T-helper 1 cell treated with Interleukin-12 subunit alpha and Interleukin-12 subunit beta and Interleukin-4 antibody, amounts not matched to agents 30 μg/mL and 1 μg/mL, for 36 hours (primary cell): ENCODE measurements at regions not wholly inside any gene's neighbourhood (a gene's known extent, or its start where the extent isn't known, plus 50 kb on each side); places are given as distances from the start of the nearest gene placed in this dataset.

Source experiments
- H3K27ac Mint-ChIP-seq: one replicate; pipeline ENCODE4 v1.8.0; 2021; ENCODE audit warnings: mild to moderate bottlenecking, mixed read lengths
- H3K27me3 Mint-ChIP-seq: one replicate; pipeline ENCODE4 v1.8.0; 2021; ENCODE audit warnings: low read depth, mixed read lengths
- H3K36me3 Mint-ChIP-seq: one replicate; pipeline ENCODE4 v1.8.0; 2021; ENCODE audit warnings: low read depth, mixed read lengths
- H3K4me1 Mint-ChIP-seq: one replicate; pipeline ENCODE4 v1.8.0; 2021; ENCODE audit warnings: low read depth, mixed read lengths
- H3K4me3 Mint-ChIP-seq: one replicate; pipeline ENCODE4 v1.8.0; 2021; ENCODE audit warnings: mild to moderate bottlenecking, moderate library complexity, mixed read lengths
- H3K9me3 Mint-ChIP-seq: one replicate; pipeline ENCODE4 v1.8.0; 2021; ENCODE audit warnings: mixed read lengths

DNA sequence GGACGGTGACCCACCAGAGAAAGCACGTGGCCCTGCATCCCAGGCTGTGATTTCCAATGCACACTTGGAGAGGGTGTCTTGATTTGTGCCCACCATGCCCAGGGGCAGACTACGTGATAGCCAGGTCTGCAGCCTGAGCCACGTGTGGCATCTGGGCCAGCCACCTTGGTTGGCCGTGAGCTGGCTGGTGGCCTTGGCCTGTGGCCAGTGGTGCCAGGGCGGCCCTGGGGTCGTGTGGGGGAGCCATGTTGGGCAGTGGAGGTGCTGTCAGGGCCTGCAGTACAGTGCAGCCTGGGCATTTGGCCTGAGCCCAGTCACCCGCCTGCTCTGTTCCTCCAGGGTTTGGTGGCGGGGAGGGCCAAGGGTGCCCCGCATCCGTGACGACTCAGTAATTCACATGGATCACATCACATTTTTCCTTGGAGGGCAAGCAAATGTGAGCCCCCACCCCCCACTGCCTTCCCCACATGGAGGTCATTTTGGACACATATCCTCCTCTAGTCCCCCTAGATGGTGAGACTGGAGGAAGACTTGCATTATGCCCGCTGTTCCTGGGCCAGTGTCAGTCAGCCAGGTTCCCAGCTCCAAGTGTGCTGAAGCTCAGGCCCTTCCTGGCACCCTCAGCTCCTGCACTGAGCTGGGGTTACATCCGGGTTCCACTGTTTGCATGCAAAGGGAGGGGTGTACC is 201.4 kb downstream of the UBE3A start:
- H3K27me3 Mint-ChIP-seq = no peaks in the 10 kb centered on the region
- H3K4me1 Mint-ChIP-seq = no peaks in the 10 kb centered on the region
- H3K36me3 Mint-ChIP-seq = no peaks in the 10 kb centered on the region
- H3K9me3 Mint-ChIP-seq = peaks cover 30% of the 10 kb centered on the region
- H3K4me3 Mint-ChIP-seq = no peak overlapping the region
- no peak overlapping the region for H3K27ac Mint-ChIP-seq

DNA sequence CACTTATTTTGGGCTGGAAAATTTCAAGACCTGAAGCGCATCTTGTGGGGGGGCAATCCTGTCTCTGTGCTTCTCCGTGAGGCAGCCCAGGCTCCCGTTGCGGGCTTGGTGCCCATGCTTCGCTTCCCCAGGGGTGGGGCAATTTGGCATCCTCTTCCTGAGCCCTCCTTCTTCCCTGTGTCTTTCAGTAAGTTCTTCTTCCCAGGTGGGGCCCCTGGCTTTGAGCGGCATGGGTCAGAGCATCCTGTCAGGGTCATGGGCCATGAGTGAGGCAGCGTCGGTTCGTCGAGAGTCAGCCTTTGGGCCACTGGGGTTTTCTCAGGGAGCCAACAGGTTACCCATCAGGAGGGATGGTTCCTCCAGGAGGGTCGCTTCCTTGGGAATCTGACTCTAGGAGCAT is 200.7 kb downstream of the UBE3A start:
- H3K27me3 Mint-ChIP-seq = no peaks in the 10 kb centered on the region
- no peak overlapping the region for H3K4me3 Mint-ChIP-seq
- no peaks in the 10 kb centered on the region for H3K36me3 Mint-ChIP-seq
- no peak overlapping the region for H3K27ac Mint-ChIP-seq
- H3K9me3 Mint-ChIP-seq = peaks cover 27% of the 10 kb centered on the region
- no peaks in the 10 kb centered on the region for H3K4me1 Mint-ChIP-seq

DNA sequence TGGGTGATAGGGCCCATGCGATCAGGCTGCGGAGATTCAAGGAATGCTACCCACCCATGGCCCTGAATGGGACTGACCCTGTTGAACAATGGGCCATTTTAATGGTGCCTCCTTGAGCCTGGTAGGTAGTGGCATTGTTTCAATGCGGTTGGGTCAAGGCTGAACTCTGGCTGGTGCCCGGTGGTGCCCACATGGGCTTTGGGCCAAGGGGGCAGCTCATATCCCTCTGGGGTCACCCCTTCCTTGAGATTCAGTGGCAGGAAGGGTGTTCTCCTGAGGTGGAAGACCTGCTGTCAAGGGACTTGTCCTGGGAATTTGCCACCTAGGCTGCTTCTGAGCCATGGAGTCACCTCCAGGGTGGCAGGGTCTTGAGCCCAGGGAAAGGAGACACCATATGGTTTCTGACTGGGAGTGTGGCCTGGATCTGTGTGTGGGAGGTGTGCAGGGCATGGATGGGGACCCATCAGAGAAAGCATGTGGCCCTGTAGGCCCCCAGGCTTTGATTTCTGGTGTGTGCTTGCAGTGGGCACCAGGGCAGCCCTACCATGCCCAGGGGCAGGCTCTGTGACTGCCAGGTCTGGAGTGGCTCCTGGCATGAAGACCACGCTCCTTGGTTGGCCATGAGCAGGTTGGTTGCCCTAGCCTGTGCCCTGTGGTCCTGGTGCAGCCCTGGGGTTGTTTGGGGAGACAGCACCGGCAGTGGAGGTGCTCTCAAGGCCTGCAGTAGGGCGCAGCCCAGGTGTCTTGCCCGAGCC is 199.9 kb downstream of the UBE3A start:
- no peak overlapping the region for H3K4me3 Mint-ChIP-seq
- H3K27ac Mint-ChIP-seq = no peak overlapping the region
- H3K27me3 Mint-ChIP-seq = no peaks in the 10 kb centered on the region
- H3K36me3 Mint-ChIP-seq = no peaks in the 10 kb centered on the region
- peaks cover 32% of the 10 kb centered on the region for H3K9me3 Mint-ChIP-seq
- no peaks in the 10 kb centered on the region for H3K4me1 Mint-ChIP-seq

DNA sequence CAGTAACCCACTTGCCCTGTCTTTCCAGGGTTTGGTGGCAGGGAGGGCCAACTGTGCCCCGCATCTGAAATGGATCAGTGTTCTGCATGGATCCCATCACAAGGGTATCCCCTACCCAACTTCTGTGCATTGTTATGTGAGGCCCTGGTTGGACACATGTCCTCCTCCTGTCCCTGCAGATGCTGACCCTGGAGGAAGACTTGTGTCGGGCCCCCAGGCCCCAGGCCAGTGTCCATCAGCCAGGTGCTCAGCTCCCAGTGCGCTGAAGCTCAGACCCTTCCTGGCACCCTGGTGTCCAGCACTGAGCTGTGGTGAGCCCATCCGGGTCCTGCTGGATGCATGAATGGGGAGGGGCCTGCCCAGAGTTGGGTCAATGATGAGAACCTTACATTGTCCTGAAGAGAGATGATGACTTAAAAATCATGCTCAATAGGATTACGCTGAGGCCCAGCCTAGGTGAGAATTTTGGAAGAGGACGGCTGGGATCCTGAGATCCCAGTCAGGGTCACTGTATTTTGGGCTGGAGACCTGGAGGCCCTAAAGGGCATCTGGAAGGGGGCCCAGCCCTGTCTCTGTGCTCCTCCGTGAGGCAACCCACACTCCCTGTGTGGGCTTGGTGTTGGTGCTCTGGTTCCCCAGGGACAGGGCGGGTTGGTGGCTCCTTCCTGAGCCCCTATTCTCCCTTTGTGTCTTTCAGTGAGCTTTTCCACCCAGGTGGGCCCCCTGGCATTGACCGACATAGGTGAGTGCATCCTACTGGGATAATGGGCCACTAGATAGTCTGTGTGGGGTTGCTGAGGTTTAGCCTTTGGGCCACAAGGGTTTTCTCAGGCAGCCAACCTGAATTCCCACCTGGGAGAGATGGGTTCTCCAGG is 199.1 kb downstream of the UBE3A start:
- peaks cover 30% of the 10 kb centered on the region for H3K9me3 Mint-ChIP-seq
- H3K4me3 Mint-ChIP-seq = no peak overlapping the region
- no peaks in the 10 kb centered on the region for H3K36me3 Mint-ChIP-seq
- no peaks in the 10 kb centered on the region for H3K27me3 Mint-ChIP-seq
- H3K27ac Mint-ChIP-seq = no peak overlapping the region
- no peaks in the 10 kb centered on the region for H3K4me1 Mint-ChIP-seq

DNA sequence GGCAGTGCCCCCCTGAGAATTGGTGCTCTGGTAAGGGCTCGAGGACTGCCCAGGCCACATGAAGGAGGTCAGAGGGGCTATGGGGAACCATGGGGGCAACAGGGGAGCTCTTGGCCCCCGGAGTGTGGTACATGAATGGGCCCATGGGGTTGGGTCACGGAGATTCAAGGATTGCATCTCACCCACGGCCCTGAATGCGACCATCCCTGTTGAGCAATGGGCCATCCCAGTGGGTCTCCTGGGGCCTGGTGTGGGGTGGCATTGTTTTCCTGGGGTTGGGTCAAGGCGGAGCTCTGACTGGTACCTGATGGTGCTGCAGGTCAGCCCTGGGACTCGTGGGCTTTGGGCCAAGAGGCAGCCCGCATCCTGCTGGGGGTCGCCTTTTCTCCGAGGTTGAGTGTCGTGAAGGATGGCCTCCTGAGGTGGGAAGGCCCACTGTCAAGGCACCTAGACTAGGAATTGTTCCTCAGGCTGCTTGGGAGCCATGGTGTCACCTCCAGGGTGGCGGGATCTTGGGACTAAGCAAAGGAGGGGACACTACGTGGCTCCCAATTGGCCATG is 198.3 kb downstream of the UBE3A start:
- no peaks in the 10 kb centered on the region for H3K4me1 Mint-ChIP-seq
- H3K4me3 Mint-ChIP-seq = no peak overlapping the region
- H3K36me3 Mint-ChIP-seq = no peaks in the 10 kb centered on the region
- peaks cover 35% of the 10 kb centered on the region for H3K9me3 Mint-ChIP-seq
- H3K27ac Mint-ChIP-seq = no peak overlapping the region
- no peaks in the 10 kb centered on the region for H3K27me3 Mint-ChIP-seq

DNA sequence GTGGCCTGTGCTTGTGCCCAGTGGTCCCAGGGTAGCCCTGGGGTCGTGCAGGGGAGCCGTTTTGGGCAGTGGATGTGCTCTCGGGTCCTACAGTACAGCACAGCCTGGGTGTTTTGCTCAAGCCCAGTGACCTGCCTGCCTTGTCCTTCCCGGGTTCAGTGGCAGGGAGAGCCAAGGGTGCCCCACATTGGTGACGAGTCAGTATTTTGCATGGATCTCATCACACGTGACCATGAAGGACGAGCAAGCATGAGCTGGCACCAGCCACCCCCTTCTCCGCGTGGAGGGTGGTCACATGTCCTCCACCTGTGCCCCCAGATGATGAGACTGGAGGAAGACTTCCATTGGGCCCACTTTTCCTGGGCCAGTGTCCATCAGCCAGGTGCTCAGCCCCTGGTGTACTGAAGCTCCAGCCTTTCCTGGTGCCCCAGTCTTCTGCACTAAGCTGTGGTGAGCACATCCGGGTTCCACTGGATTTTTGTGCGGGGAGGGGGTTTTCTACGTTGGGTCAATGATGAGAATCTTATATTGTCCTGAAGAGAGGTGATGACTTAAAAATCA is 197.5 kb downstream of the UBE3A start:
- Mint-ChIP-seq H3K36me3 (no peaks in the 10 kb centered on the region), H3K27me3 (no peaks in the 10 kb centered on the region), H3K4me1 (no peaks in the 10 kb centered on the region), H3K4me3 (no peak overlapping the region), H3K27ac (no peak overlapping the region), H3K9me3 (peaks cover 31% of the 10 kb centered on the region)

DNA sequence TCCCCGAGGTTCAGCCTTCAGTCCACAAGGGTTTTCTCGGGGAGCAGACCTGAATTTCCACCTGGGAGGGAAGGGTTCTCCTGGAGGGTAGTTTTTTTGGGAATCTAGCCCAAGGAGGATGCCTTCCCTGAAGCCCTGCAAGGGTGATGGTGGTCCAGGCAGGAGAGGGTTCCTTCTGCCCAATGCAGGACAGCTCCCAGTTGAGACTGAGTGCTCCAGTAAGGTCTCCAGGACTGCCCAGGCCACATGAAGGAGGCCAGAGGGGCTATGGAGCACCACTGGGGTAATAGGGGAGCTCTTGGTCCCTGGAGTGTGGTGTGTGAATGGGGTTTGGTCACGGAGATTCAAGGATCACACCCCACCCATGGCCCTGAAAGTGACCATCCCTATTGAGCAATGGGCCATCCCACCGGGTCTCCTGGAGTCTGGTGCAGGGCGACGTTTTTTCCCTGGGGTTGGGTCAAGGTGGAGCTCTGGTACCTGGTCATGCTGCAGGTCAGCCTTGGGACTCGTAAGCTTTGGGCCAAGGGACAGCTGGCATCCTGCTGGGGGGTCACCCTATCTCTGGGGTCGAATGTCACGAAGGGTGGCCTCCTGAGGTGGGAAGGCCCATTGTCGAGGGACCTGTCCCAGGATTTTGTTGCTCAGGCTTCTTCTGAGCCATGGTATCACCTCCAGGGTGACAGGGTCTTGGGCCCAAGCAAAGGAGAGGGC is 196.5 kb downstream of the UBE3A start:
- H3K27ac Mint-ChIP-seq = no peak overlapping the region
- peaks cover 36% of the 10 kb centered on the region for H3K9me3 Mint-ChIP-seq
- H3K4me1 Mint-ChIP-seq = no peaks in the 10 kb centered on the region
- no peak overlapping the region for H3K4me3 Mint-ChIP-seq
- H3K36me3 Mint-ChIP-seq = no peaks in the 10 kb centered on the region
- no peaks in the 10 kb centered on the region for H3K27me3 Mint-ChIP-seq

DNA sequence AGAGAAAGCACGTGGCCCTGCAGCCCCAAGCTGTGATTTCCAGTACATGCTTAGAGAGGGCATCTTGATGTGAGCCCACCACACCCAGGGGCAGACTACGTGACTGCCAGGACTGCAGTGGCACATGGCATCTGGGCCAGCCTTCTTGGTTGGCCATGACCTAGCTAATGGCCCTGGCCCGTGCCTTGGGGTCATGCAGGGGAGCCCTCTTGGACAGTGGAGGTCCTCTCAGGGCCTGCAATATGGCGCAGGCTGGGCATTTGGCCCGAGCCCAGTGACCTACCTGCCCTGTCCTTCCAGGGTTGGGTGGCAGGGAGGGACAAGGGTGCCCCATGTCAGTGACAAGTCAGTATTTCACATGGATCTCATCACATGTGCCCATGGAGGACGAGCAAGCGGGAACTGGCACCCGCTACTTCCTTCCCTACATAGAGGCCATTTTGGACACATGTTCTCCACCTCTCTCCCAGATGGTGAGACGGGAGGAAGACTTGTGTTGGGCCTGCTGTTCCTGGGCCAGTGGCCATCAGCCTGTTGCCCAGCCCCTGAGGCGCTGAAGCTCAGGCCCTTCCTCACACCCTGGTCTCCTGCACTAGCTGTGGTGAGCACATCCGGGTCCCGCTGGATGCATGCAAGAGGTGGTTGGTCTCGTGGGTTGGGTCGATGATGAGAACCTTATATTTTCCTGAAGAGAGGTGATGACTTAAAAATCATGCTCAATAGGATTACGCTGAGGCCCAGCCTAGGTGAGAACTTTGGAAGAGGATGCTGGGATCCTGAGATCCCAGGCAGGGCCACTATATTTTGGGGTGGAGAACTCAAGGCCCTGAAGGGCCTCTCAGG is 195.6 kb downstream of the UBE3A start:
- Mint-ChIP-seq H3K4me3 (no peak overlapping the region), H3K36me3 (no peaks in the 10 kb centered on the region), H3K4me1 (no peaks in the 10 kb centered on the region), H3K27ac (no peak overlapping the region), H3K27me3 (no peaks in the 10 kb centered on the region), H3K9me3 (peaks cover 36% of the 10 kb centered on the region)

DNA sequence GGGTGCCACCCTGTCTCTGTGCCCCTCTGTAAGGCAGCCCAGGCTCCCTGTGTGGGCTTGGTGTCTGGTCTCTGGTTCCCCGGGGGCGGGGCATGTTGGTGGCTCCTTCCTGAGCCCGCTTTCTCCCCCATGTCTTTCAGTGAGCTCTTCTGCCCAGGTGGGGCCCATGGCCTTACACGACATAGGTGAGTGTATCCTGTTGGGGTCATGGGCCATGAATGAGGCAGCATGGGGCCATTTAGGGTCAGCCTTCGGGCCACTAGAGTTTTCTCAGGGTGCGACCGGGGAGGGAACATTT is 195.1 kb downstream of the UBE3A start:
- Mint-ChIP-seq H3K27ac (no peak overlapping the region), H3K4me1 (no peaks in the 10 kb centered on the region), H3K27me3 (no peaks in the 10 kb centered on the region), H3K4me3 (no peak overlapping the region), H3K9me3 (peaks cover 36% of the 10 kb centered on the region), H3K36me3 (no peaks in the 10 kb centered on the region)

DNA sequence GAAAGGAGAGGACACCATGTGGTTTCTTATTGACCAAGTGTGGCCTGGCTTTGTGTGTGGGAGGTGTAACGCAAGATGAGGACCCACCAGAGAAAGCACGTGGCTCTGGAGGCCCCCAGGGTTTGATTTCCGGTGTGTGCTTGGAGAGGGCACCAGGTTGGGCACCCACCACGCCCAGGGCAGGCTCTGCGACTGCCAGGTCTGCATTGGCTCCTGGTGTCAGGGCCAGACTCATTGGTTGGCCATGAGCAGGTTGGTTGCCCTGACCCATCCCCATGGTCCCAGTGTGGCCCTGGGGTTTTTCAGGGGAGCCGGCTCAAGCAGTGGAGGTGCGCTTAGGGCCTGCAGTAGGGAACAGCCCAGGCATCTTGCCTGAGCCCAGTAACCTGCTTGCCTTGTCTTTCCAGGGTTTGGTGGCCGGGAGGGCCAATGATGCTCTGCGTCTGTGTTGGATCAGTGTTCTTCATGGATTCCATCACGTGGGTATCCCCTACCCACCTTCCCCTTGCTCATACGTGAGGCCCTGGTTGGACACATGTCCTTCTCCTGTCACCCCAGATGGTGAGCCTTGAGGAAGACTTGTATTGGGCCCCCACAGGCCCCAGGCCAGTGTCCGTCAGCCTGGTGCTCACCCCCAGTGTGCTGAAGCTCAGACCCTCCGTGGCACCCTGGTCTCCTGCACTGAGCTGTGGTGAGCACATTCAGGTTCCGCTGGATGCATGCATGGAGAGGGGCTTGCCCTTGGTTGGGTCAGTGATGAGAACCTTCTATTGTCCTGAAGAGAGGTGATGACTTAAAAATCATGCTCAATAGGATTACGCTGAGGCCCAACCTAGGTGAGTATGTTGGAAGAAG is 193.9 kb downstream of the UBE3A start:
- H3K4me1 Mint-ChIP-seq = no peaks in the 10 kb centered on the region
- H3K9me3 Mint-ChIP-seq = peaks cover 33% of the 10 kb centered on the region
- H3K27ac Mint-ChIP-seq = no peak overlapping the region
- H3K4me3 Mint-ChIP-seq = no peak overlapping the region
- H3K36me3 Mint-ChIP-seq = no peaks in the 10 kb centered on the region
- H3K27me3 Mint-ChIP-seq = no peaks in the 10 kb centered on the region

DNA sequence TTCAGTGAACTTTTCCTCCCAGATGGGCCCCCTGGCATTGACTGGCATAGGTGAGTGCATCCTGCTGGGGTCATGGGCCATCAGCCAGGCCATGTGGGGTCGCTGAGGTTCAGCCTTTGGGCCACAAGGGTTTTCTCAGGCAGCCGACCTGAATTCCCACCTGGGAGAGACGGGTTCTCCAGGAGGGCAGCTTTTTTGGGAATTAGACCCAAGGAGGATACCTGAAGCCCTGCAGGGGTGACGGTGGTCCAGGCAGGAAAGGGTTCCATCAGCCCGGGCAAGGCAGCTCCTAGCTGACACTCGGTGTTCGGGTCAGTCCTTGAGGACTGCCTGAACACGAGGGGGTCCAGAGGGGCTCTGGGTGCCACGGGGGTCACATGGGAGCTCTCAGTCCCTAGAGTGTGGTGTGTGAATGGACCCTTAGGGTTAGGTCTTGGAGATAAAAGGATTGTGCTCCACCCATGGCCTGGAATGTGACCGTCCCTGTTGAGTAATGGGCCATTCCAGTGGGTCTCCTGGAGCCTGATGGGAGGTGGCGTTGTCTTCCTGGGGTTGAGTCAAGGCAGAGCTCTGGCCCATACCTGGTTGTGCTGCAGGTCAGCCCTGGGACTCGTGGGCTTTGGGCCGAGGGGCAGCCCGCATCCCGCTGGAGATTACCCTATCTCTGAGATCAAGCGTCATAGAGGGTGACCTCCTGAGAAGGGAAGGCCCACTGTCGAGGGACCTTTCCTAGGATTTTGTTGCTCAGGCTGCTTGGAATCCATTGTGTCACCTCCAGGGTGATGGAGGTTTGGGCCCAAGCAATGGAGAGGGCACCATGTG is 192.8 kb downstream of the UBE3A start:
- no peaks in the 10 kb centered on the region for H3K4me1 Mint-ChIP-seq
- no peaks in the 10 kb centered on the region for H3K36me3 Mint-ChIP-seq
- H3K4me3 Mint-ChIP-seq = no peak overlapping the region
- H3K27ac Mint-ChIP-seq = no peak overlapping the region
- no peaks in the 10 kb centered on the region for H3K27me3 Mint-ChIP-seq
- H3K9me3 Mint-ChIP-seq = peaks cover 27% of the 10 kb centered on the region
